HG02884 (cell line): ENCODE measurements at regions not wholly inside any gene's neighbourhood (a gene's known extent, or its start where the extent isn't known, plus 50 kb on each side); places are given as distances from the start of the nearest gene placed in this dataset.

Experiments
- ATAC-seq: cut with Tn5 transposase; IDR thresholded peaks from one replicate; pipeline ENCODE4 v1.9.1; 2021; ENCODE audit warnings: mild to moderate bottlenecking, moderate library complexity; ENCODE audit not compliant: unreplicated experiment

DNA sequence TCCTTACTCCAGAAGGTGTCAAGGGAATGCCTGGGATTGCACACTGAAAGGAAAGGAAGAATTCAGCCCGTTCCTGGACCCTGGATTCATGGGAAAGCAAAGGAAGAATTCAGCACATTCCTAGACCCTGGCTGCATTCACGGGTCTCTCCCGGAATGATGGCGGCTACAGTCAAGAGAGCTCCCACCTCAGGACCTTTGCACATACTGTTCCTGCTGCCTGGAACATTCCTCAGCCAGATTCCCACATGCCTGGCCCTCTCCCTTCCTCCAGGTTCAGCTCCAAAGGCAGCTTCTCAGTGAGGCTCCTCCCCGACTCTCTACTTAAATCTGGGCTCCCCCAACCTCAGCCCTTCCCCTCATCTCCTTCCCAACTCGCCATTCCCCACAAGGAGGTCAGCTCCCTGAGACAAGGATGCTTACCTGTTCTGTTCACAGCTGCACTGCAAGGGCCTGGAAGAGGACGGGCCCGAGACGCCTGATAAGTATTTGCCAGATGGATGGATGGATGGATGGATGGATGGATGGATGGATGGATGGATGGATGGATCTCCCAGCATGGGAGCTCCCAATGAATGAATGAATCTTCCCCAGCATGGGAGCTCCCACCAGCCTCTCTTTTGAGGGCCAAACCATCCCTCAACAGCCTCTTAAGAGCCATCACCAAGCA is 77.4 kb downstream of the NCOR2 start:
- ATAC-seq, result no peak

- no peak for ATAC-seq
These were observed 78.2 kb downstream of the NCOR2 start for GRCh38 chr12:124489220-124489619.

DNA sequence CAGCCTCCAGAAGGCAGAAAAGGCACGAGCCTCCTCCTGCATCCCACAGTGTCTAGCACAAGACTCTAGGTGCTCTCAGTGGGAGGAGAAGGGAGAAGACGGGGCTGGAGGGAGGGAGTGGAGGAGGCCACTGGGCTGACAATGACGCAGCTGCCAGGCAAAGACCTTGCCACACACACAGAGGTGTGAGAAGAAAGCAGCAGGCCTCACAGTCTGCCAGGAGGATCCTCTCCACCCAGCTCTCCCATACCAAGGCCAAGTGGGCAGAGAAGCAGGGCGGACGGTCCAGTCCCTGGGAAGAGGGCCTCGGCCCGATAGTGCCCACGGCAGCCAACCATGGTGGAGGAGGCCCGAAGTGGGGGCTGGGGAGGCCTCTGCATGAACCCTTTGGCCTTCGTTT is 78.9 kb downstream of the NCOR2 start:
- ATAC-seq, result no peak

DNA sequence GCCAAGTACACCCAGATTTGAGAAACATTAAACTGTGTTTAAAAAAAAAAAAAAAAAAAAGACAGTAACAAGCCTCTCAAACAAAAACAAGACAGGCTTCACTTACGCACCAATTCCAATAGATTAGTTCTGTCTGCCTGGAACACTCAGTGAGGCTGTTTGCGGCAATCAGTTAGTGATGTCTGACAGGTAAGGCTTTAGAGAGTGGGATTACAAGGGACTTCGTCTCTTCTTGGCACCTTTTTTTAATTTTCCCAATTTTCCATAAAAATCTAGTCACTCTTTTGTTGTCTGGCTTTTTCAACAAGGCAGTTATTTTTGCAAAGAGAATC is 79.6 kb downstream of the NCOR2 start:
- no peak for ATAC-seq

GRCh38 chr12:124487066-124487833 is 80.2 kb downstream of the NCOR2 start:
- no peak for ATAC-seq

- no peak for ATAC-seq
These were observed 81.0 kb downstream of the NCOR2 start for GRCh38 chr12:124486346-124486963.

DNA sequence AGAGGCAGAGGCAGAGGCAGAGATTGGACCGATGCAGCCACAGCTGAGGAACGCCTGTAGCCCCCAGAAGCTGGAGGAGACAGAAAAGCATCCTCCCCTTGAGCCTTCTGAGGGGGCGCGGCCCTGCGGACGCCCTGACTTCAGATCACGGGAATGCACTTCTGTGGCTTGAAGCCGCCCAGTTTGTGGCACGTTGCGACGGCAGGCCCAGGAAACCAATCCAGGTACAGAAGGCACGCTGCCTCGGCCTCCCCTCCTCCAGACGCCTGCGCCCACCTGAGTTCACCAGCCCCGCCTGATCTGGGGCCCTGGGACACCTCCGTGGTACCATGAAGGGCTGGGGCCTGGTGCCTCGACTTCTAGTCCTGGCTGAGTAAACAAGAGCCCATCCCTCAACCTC is 82.0 kb downstream of the NCOR2 start:
- no peak for ATAC-seq

- peak; percentile 38 for ATAC-seq
These were observed 82.9 kb downstream of the NCOR2 start for GRCh38 chr12:124484526-124484953.

- no peak for ATAC-seq
These were observed 83.3 kb downstream of the NCOR2 start for GRCh38 chr12:124484067-124484466.

GRCh38 chr12:124482901-124483799 is 84.3 kb downstream of the NCOR2 start:
- no peak for ATAC-seq

DNA sequence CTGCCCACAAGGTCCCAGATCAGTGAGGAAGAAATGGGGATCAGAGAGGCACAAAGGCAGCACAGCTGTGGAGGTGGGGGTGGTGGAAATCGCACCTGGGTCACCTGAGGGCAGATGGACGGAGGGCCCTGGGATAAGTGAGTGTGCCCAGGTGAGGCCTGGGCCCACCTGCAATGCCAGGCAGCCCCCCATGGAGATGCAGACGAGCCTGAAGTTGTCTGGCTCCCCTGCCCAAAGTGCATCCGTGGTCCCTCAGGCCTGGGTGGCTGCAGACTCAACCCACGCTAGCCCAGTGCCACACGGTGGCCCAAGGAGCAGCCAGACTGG is 84.9 kb downstream of the NCOR2 start:
- ATAC-seq, result no peak

DNA sequence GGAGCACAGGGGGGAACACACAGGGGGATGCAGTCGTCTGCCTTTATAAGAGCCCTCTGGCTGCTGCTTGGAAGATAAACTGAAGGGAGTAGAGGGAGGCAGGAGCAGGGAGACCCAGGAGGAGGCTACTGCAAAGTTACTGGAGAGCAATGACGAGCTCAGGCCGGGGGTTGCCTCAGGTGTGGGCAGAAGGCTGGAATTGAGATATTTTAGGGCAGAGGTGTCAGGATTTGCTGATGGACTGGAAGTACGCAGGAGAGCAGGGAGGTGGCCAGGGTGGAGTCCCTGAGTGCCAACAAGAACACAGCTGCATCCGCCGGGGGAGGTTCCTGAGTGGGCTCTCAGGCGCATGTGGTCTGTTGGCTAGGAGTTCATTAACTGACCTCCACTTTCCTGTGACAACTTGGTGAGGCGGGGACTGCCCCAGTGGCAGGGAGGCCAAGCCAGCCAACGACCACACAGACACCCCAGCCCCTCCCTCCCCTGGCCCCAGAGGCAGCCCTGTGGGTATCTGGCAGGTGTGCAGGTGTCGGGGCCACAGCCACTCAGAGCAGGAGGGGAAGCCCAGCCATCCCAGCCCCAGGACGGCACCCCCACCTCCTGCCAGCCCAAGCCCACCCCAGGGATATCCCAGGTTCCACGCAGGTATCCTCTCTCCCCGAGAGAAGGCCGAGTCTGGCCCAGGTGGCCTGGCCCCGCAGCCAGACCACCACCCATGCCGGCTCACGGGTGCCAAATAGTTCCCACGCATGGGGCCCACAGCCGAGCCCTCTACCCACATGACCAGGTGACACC is 85.4 kb downstream of the NCOR2 start:
- ATAC-seq, result no peak

DNA sequence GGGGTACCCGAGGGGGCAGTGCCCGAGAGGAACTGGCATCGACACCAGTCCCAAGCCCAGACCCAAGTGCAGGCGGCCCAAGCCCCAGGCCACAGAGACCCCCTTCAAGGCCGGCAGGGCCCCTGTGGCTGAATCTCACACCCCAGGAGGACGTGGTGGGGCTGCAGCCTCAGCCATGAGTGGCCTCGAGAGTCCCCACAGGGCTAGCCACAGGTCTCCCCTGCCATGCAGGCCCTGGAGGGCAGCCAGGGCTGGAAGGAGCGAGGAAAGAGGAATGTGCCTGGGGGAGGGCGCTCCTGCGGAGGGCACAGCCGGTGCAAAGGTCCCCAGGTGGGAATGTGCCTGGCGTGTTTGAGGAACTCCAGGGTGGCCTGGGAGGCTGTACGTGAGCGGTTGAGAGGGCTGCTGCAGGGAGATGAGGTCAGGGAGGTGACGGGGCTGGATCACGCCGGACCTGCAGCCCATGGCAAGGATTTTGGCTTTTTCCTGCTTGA is 86.1 kb downstream of the NCOR2 start:
- ATAC-seq, result no peak

DNA sequence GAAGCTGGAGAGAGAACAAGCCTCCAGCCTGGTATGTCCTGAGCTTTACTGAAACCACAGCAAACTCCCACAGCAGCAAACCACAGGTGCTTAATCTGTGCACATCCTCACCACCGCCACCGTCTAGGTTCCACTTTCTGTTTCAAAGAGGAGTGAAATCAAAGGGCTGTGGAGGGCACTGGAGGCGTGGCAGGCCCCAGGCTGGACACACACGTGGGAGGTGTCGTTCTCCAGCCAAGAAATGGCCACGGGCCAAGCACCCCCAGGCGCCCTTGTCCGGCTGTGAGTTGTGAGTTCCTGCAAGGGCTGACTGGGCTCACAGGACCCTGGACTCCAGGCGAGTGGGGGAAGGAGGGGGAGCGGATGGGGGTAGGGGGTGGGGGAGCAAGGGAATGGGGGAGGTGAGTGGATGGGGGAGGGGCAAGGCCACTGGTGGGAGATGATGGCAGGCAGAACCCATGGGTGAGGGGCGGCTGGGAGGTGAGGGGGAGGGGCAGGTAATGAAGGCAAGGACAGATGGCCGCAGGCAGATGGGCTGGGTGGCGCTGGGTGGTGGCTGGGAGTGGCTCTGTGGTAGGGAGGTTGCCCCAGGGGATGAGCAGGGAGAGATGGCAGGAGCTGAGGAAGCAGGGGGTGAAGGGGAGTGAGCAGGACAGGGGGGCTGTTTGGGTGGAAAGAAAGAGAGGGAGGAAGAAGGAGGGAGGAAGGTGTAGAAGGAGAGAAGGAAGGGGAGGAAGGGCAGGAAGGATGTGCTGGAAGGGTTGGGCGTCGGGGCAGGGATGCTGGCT is 86.7 kb downstream of the NCOR2 start:
- peak; percentile 64 for ATAC-seq

DNA sequence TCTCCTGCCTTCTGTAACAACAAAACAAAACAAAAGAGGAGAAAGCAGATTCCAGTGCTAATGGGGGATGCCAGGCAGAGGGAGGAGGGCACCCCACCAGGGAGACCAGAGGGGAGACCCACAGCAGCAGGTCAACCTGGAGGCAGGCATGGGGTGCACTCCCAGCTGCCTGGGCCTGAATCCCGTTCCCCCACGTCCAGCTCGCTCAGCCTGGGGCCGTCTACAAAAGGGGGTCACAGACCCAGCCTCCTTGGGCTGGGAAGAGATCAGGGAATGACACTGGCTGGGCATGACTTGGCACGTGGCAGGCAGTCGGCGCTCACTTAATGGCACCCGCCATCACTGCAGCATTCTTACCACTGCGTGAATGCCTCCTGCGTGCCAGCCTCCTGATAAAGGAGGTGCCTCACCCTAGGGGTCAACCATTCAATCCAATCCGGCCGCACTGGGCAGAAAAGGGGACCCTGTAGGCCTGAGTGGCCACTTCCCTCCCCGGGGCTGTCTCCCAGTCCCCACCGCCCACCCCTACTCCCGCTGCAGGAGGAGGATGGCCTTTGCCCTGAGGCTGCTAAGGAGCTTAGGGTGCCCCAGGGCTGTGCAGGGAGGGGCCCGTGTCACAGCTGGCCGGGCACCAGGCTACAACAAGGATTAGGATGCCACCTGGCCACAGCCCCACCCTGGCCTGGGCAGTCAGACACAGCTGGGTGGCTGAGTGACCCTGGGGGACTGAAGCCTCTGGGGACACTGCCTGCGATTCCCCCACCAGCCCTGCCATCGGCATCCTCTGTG is 87.5 kb downstream of the NCOR2 start:
- ATAC-seq, result peak; percentile 17

- no peak for ATAC-seq
These were observed 88.3 kb downstream of the NCOR2 start for GRCh38 chr12:124478985-124479645.

GRCh38 chr12:124478416-124478815 is 89.0 kb downstream of the NCOR2 start:
- ATAC-seq, result no peak
